IMR-90 (cell line): ENCODE measurements at regions not wholly inside any gene's neighbourhood (a gene's known extent, or its start where the extent isn't known, plus 50 kb on each side); places are given as distances from the start of the nearest gene placed in this dataset.

ENCODE experiments used
- CHD1 ChIP-seq: IDR thresholded peaks from 2 replicates; pipeline ENCODE4 v1.6.1; 2012; ENCODE audit warnings: low read depth, low read length, improper control_type of control experiment
- CTCF ChIP-seq: conservative IDR thresholded peaks from 2 replicates; pipeline ENCODE4 v1.5.1; 2012; ENCODE audit warnings: mild to moderate bottlenecking, low read depth, low read length, improper control_type of control experiment
- FOS ChIP-seq: fragments of 150-350 bp; IDR thresholded peaks from 2 replicates; pipeline ENCODE4 v1.6.1; 2016; ENCODE audit warnings: low read depth, low read length
- MAFK ChIP-seq: IDR thresholded peaks from 2 replicates; pipeline ENCODE4 v1.6.1; 2012; ENCODE audit warnings: low read depth, low read length, improper control_type of control experiment
- MXI1 ChIP-seq: IDR thresholded peaks from 2 replicates; pipeline ENCODE4 v1.6.1; 2012; ENCODE audit warnings: low read depth, mild to moderate bottlenecking, low read length, moderate library complexity, borderline replicate concordance
- POLR2A ChIP-seq: IDR thresholded peaks from 2 replicates; pipeline ENCODE4 v1.6.1; 2012; ENCODE audit warnings: mild to moderate bottlenecking, low read depth, low read length
- RCOR1 ChIP-seq: IDR thresholded peaks from 2 replicates; pipeline ENCODE4 v1.6.1; 2012; ENCODE audit warnings: mild to moderate bottlenecking, low read length, improper control_type of control experiment; ENCODE audit not compliant: insufficient replicate concordance
- RFX5 ChIP-seq: IDR thresholded peaks from 2 replicates; pipeline ENCODE4 v1.8.0; 2012; ENCODE audit warnings: low read depth, mild to moderate bottlenecking, low read length, moderate library complexity
- SMC3 ChIP-seq: fragments of 150-350 bp; IDR thresholded peaks from 2 replicates; pipeline ENCODE4 v1.6.1; 2016; ENCODE audit warnings: low read depth, mild to moderate bottlenecking, antibody characterized with exemption, low read length, moderate library complexity
- USF2 ChIP-seq: fragments of 150-350 bp; IDR thresholded peaks from 2 replicates; pipeline ENCODE4 v1.6.1; 2017; ENCODE audit warnings: mild to moderate bottlenecking, antibody characterized with exemption, low read length, low read depth

- TF ChIP-seq RCOR1 (no peak), RFX5 (no peak), CTCF (no peak), POLR2A (no peak), CHD1 (no peak), SMC3 (no peak), MAFK (no peak), USF2 (no peak), FOS (no peak), MXI1 (no peak)
Measured at GRCh38 chr17:77867976-77868713, 90.4 kb upstream of the TNRC6C start.
